Lung (tissue), 11 donors: ENCODE measurements at regions not wholly inside any gene's neighbourhood (a gene's known extent, or its start where the extent isn't known, plus 50 kb on each side); places are given as distances from the start of the nearest gene placed in this dataset.
"Not testable (repeated sequence)": the region's sequence is repeated elsewhere in the genome, so short reads cannot be mapped to it uniquely, and the experiment has no call there.

Experiments
- ATAC-seq: fragments of 200-7000 bp; cut with Tn5 transposase; one replicate; pipeline ENCODE4 v1.9.1; 2020; ENCODE audit warnings: moderate number of reproducible peaks; ENCODE audit not compliant: insufficient read depth, low FRiP score
- DNase-seq, 3 donors: peaks; one replicate each; pipeline ENCODE4 v3.0.0-alpha.2; 2013 to 2017
- H3K27ac ChIP-seq, 2 donors: one replicate each; pipeline ENCODE4 v1.5.1; 2013; ENCODE audit warnings: mild to moderate bottlenecking in 2 of 2, moderate library complexity in 2 of 2, control low read depth in 1 of 2, inconsistent platforms in 1 of 2, low read depth in 1 of 2, low read length in 1 of 2
- H3K27me3 ChIP-seq, 3 donors: one replicate each; pipeline ENCODE4 v1.5.1; 2013; ENCODE audit warnings: low read length in 2 of 3; ENCODE audit not compliant: control insufficient read depth in 3 of 3, insufficient read depth in 3 of 3
- H3K36me3 ChIP-seq, 4 donors: one replicate each; pipeline ENCODE4 v1.5.1; 2013; ENCODE audit warnings: low read length in 4 of 4, mild to moderate bottlenecking in 1 of 4, moderate library complexity in 1 of 4; ENCODE audit not compliant: control insufficient read depth in 4 of 4, insufficient read depth in 4 of 4
- H3K4me1 ChIP-seq, 5 donors: one replicate each; pipeline ENCODE4 v1.5.1; 2013; ENCODE audit warnings: low read length in 5 of 5, mild to moderate bottlenecking in 2 of 5, moderate library complexity in 1 of 5; ENCODE audit not compliant: control insufficient read depth in 5 of 5, insufficient read depth in 5 of 5
- H3K4me3 ChIP-seq: one replicate; pipeline ENCODE4 v1.5.1; 2013; ENCODE audit warnings: mild to moderate bottlenecking, control low read depth, moderate library complexity
- H3K9ac ChIP-seq, 2 donors: one replicate each; pipeline ENCODE4 v1.5.1; 2013; ENCODE audit warnings: low read length in 2 of 2, control low read depth in 1 of 2; ENCODE audit not compliant: insufficient read depth in 1 of 2
- H3K9me3 ChIP-seq, 4 donors: one replicate each; pipeline ENCODE4 v1.5.1; 2013; ENCODE audit warnings: low read length in 3 of 4, mild to moderate bottlenecking in 1 of 4, moderate library complexity in 1 of 4; ENCODE audit not compliant: control insufficient read depth in 4 of 4, insufficient read depth in 3 of 4
- WGBS, 2 donors: extraction: QIAGEN DNeasy Blood & Tissue Kit; methylation state at CpG; one replicate each; pipeline ENCODE4 v1.1.7; 2013; 5-methylcytosine and 5-hydroxymethylcytosine counted together
- TF ChIP-seq, protein P1 (sequence below): IDR thresholded peaks from 2 replicates; pipeline ENCODE4 v1.5.1; 2012; ENCODE audit warnings: mild to moderate bottlenecking; ENCODE audit errors: control extremely low read depth, extremely low read depth
- donor health status: control.
- donor health status: control.
- donor health status: Bipolar disorder and iron deficiency.
- donor health status: healthy.
- donor health status: DM: yes; HTN: yes; CAD: no.

- Histone ChIP-seq H3K9me3 (no peaks in the 10 kb centered on the region), H3K27me3 (no peaks in the 10 kb centered on the region), H3K4me1 (no peaks in the 10 kb centered on the region), H3K27ac (no peak overlapping the region), H3K4me3 (no peak overlapping the region), H3K9ac (no peak overlapping the region), H3K36me3 (no peaks in the 10 kb centered on the region)
- DNase-seq (peak in 1 of 3 donors; percentile 13), ATAC-seq (no peak)
- 47 to 75% methylated on average over 4 of the region's 4 CpGs for WGBS, 2 donors
- TF ChIP-seq, protein P1, sequence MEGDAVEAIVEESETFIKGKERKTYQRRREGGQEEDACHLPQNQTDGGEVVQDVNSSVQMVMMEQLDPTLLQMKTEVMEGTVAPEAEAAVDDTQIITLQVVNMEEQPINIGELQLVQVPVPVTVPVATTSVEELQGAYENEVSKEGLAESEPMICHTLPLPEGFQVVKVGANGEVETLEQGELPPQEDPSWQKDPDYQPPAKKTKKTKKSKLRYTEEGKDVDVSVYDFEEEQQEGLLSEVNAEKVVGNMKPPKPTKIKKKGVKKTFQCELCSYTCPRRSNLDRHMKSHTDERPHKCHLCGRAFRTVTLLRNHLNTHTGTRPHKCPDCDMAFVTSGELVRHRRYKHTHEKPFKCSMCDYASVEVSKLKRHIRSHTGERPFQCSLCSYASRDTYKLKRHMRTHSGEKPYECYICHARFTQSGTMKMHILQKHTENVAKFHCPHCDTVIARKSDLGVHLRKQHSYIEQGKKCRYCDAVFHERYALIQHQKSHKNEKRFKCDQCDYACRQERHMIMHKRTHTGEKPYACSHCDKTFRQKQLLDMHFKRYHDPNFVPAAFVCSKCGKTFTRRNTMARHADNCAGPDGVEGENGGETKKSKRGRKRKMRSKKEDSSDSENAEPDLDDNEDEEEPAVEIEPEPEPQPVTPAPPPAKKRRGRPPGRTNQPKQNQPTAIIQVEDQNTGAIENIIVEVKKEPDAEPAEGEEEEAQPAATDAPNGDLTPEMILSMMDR, result no peak
Measured at GRCh38 chr1:73310797-73311381, 887.1 kb downstream of the LRRIQ3 start.

DNA sequence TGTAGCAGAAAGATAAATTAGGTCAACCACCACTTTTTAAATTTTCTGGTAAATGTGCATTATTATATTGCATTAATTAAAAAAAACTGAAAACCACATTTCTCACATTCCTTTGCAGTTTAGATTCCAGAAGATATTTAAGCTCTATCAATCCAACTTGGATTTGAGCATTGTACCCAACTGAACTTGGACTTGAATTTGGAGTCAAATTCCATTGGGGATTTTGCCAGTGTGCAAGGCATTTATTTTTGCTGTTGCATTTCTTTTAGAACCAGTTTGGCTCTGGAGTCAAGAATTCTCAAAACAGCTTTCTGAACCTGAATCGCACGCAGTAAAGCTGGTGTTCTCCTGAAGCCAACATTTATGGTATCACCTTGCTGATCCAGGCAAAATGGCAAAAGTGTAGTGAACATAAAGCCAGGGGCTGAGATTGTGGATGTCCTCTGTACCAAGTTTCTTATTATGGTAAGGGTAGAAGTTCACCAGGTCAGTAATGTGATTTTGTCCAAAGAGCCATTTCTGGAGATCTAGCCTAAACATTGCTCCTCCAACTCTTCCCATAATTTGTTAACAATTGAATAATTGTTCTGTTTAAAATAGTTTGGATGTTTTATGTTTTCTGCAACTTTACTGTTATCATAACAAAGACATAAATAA lies 890.9 kb downstream of the LRRIQ3 start:
- no peak overlapping the region for H3K27ac ChIP-seq
- TF ChIP-seq, protein P1, result no peak
- WGBS, 2 donors, result 92 to 97% methylated on average over 2 of the region's 2 CpGs
- H3K9me3 ChIP-seq, result no peaks in the 10 kb centered on the region
- DNase-seq, result no peak
- H3K27me3 ChIP-seq, result no peaks in the 10 kb centered on the region
- no peak for ATAC-seq
- no peak overlapping the region for H3K4me3 ChIP-seq
- no peaks in the 10 kb centered on the region for H3K36me3 ChIP-seq
- H3K4me1 ChIP-seq, result no peaks in the 10 kb centered on the region
- H3K9ac ChIP-seq, result no peak overlapping the region

DNA sequence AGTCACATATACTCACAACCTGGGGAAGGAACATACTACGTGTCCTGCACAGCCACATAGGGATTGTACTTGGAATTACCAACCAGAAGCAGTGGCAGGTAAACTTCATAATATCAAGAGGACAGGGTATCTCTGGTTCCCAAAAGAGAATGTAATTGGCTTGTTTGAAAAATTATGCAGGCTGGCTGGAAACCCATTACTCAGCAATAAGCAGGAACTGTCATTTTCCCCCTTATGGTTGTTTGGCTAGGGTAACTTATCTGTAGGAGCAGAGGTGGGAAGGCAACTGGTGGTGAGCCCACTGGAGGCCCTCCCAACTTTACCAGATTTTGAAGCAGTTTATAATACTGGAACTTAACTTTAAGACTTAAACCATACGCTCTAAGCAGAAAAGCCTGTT lies 924.1 kb downstream of the LRRIQ3 start:
- no peaks in the 10 kb centered on the region for H3K4me1 ChIP-seq
- H3K9ac ChIP-seq, result no peak overlapping the region
- no peak overlapping the region for H3K4me3 ChIP-seq
- no peak overlapping the region for H3K27ac ChIP-seq
- TF ChIP-seq, protein P1, result no peak
- 84 to 90% methylated on average over 2 of the region's 2 CpGs for WGBS, 2 donors
- H3K9me3 ChIP-seq, result peaks cover 0 to 6% (median 2%) of the 10 kb centered on the region in 4 donors
- no peaks in the 10 kb centered on the region for H3K36me3 ChIP-seq
- DNase-seq (no peak), ATAC-seq (no peak)
- no peaks in the 10 kb centered on the region for H3K27me3 ChIP-seq

GRCh38 chr1:73245196-73245595 lies 952.8 kb downstream of the LRRIQ3 start:
- not testable (repeated sequence) for H3K9ac ChIP-seq, H3K36me3 ChIP-seq, H3K27me3 ChIP-seq, H3K4me1 ChIP-seq, ATAC-seq, H3K27ac ChIP-seq, H3K4me3 ChIP-seq, DNase-seq
- peaks cover 0 to 23% (median 2%) of the 10 kb centered on the region in 4 donors for H3K9me3 ChIP-seq
